DND-41 (cell line): ENCODE measurements at regions not wholly inside any gene's neighbourhood (a gene's known extent, or its start where the extent isn't known, plus 50 kb on each side); places are given as distances from the start of the nearest gene placed in this dataset.

Source experiments
- CTCF ChIP-seq: IDR thresholded peaks from 2 replicates; pipeline ENCODE4 v1.5.1; 2012; ENCODE audit warnings: borderline replicate concordance, low read length, moderate library complexity, mild to moderate bottlenecking; ENCODE audit not compliant: poor library complexity, severe bottlenecking; ENCODE audit errors: extremely low read depth
- EZH2 ChIP-seq: IDR thresholded peaks from 3 replicates; pipeline ENCODE4 v1.6.1; 2012; ENCODE audit warnings: borderline replicate concordance, low read depth, mild to moderate bottlenecking, moderate library complexity, low read length, inconsistent platforms; ENCODE audit not compliant: severe bottlenecking

- TF ChIP-seq CTCF (no peak), EZH2 (no peak)
These were observed 76.5 kb upstream of the HAAO start for GRCh38 chr2:42868874-42869273.
